AG04450 (cell line): ENCODE measurements at regions not wholly inside any gene's neighbourhood (a gene's known extent, or its start where the extent isn't known, plus 50 kb on each side); places are given as distances from the start of the nearest gene placed in this dataset.

Experiments
- CTCF ChIA-PET: fragments of 300-600, 350-600 bp; formaldehyde crosslinking; extraction: SDS; loops from one replicate; lab custom pipeline; 2022; ENCODE audit warnings: antibody characterized with exemption, inconsistent platforms; lab: Charles Lee
- POLR2A ChIA-PET: fragments of 350-600 bp; formaldehyde crosslinking; extraction: SDS; loops from one replicate; lab custom pipeline; 2021; ENCODE audit warnings: antibody characterized with exemption, inconsistent platforms; lab: Yijun Ruan, JAX
- DNase-seq: peaks from one replicate; pipeline ENCODE4 v3.0.0-alpha.2; 2011; ENCODE audit warnings: low read depth, low spot score
- H3K27ac ChIP-seq: one replicate; pipeline ENCODE4 v1.5.1; 2012; ENCODE audit warnings: low read depth, low read length, control low read depth
- H3K27me3 ChIP-seq: one replicate; pipeline ENCODE4 v1.6.0; 2012; ENCODE audit warnings: low read length; ENCODE audit not compliant: control insufficient read depth, insufficient read depth
- H3K4me3 ChIP-seq: 2 replicates; pipeline ENCODE4 v1.5.1; 2011; ENCODE audit warnings: mild to moderate bottlenecking, low read depth, low read length, control low read depth
- H3K9me3 ChIP-seq: 2 replicates; pipeline ENCODE4 v1.5.1; 2012; ENCODE audit warnings: low read length; ENCODE audit not compliant: control insufficient read depth, insufficient read depth
- TF ChIP-seq, protein P1 (sequence below): IDR thresholded peaks from 2 replicates; pipeline ENCODE4 v1.5.1; 2011; ENCODE audit warnings: low read depth, low read length, control low read depth, inconsistent platforms

DNA sequence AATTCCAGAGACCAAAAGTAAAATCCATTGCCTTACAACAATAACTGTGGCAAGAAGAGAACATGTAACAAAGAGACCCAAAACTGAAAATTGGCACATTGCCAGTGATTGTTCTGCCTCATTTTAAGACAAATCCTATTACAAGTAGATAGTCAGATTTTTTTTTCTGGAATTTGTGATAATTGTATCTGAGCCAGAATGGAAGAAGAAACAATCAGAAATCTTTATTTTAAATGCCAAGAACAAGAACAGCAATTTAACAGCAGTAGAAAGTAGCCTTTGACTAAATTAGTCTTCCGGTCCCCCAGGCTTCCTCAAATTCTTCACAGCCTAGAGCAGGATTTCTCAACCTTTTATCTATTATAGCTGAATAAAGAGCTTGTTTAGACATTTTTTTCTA lies 106.7 kb upstream of the PTPN3 start:
- Histone ChIP-seq H3K27ac (no peak overlapping the region), H3K27me3 (peaks cover 9% of the 10 kb centered on the region), H3K4me3 (no peak overlapping the region), H3K9me3 (0 out of 2 replicates have a peak, but pooled peaks cover 4% of the 10 kb centered on the region)
- DNase-seq, result no peak
- TF ChIP-seq, protein P1, sequence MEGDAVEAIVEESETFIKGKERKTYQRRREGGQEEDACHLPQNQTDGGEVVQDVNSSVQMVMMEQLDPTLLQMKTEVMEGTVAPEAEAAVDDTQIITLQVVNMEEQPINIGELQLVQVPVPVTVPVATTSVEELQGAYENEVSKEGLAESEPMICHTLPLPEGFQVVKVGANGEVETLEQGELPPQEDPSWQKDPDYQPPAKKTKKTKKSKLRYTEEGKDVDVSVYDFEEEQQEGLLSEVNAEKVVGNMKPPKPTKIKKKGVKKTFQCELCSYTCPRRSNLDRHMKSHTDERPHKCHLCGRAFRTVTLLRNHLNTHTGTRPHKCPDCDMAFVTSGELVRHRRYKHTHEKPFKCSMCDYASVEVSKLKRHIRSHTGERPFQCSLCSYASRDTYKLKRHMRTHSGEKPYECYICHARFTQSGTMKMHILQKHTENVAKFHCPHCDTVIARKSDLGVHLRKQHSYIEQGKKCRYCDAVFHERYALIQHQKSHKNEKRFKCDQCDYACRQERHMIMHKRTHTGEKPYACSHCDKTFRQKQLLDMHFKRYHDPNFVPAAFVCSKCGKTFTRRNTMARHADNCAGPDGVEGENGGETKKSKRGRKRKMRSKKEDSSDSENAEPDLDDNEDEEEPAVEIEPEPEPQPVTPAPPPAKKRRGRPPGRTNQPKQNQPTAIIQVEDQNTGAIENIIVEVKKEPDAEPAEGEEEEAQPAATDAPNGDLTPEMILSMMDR, result no peak
- POLR2A ChIA-PET, result no interaction called here
- CTCF ChIA-PET, result no interaction called here

DNA sequence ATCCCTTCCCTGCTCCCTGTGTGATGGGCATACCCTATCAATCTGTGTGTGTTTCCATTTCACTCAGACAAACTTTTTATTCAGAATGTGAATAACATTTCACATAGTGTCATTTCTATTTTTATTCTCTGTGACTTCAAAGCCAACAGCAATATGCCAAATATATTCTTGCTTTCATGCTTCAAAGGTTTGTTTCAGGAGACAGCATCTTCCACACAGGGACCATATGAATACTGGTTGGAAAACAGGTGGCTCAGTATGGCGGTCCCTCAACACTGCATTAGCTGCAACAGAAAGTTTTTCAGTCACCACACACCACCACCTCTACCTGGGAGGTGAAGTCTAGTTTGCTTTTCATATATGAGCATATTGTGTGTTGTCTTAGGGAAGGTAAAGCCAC lies 111.0 kb upstream of the PTPN3 start:
- no peak for DNase-seq
- POLR2A ChIA-PET, result no interaction called here
- no peaks in the 10 kb centered on the region for H3K9me3 ChIP-seq
- TF ChIP-seq, protein P1, result no peak
- no peak overlapping the region for H3K4me3 ChIP-seq
- CTCF ChIA-PET, result no interaction called here
- no peak overlapping the region for H3K27ac ChIP-seq
- peaks cover 3% of the 10 kb centered on the region for H3K27me3 ChIP-seq

DNA sequence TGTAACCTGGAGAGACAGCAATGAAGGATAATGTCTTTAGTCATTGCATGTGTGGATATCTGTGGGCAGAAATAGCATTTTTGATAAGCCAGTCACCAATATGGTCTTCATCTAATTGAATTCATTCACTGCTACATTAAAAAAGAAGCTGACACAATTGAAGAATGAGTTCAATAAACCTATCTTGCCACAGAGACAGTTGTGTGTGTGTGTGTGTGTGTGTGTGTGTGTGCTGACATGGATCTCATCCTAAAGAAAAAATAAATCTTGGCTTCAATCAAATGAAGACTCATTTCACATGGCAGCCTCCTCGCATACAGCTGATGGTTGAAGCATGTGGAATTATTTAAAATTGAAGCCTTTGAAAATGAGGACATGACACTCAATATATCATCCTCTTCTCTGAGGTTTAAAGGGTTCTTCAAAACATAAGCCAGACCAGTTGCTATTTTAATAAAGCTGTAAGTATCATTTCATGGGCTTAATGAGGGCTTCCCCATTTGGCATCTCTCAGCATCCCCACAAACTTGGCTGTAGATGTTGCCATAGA lies 118.5 kb upstream of the PTPN3 start:
- ChIA-PET CTCF (no interaction called here), POLR2A (interaction anchor here (0.8 kb wide), 1 partner anchor 121 kb away, joined by 4 read pairs; no protein-coding TSS in a partner anchor)
- Histone ChIP-seq H3K27me3 (peaks cover 8% of the 10 kb centered on the region), H3K9me3 (no peaks in the 10 kb centered on the region), H3K27ac (no peak overlapping the region), H3K4me3 (no peak overlapping the region)
- TF ChIP-seq, protein P1, result no peak
- no peak for DNase-seq

DNA sequence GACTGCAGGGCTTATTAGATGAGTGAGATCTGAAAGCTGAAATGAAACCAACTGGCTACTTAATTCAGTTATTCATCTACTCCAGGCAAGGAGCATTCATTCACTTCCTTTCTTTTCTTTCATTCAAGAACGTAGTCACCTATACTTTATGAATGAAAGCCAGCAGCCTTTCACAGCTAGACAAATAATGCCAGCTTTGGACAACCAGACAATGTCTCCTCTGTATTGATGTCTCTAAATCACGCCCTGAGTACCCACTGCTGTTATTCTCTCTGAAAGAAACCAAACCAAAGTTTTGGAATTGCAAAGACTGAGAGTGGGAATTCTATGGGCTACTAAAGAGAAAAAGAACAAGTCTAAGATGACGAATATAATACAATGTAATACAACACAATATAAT lies 121.2 kb upstream of the PTPN3 start:
- ChIA-PET POLR2A (no interaction called here), CTCF (no interaction called here)
- Histone ChIP-seq H3K27ac (no peak overlapping the region), H3K9me3 (no peaks in the 10 kb centered on the region), H3K27me3 (peaks cover 10% of the 10 kb centered on the region), H3K4me3 (no peak overlapping the region)
- TF ChIP-seq, protein P1, result no peak
- DNase-seq, result no peak

DNA sequence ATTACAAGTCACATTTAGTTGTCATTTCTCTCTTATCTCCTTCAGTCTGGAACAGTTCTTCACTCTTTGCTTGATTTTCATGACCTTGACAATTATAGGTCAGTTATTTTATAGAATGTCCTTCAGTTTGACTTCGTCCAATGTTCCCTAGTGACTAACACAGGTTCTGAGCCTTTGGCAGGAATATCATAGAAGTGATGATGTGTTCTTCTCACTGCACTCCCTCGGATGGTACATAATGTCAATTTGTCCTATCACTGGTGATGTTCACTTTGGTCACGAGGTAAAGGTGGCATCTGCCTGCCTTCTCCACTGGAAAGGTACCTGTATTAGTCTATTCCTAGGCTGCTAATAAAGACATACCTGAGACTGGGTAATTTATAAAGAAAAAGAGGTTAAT lies 126.0 kb upstream of the PTPN3 start:
- TF ChIP-seq, protein P1, result no peak
- POLR2A ChIA-PET, result no interaction called here

More for the DNA sequence above, 126.0 kb upstream of the PTPN3 start:
- DNase-seq, result no peak
- no peak overlapping the region for H3K4me3 ChIP-seq
- CTCF ChIA-PET, result no interaction called here
- H3K27me3 ChIP-seq, result peaks cover 17% of the 10 kb centered on the region
- no peak overlapping the region for H3K27ac ChIP-seq
- H3K9me3 ChIP-seq, result no peaks in the 10 kb centered on the region
